ENCODE measurements at regions not wholly inside any gene's neighbourhood (a gene's known extent, or its start where the extent isn't known, plus 50 kb on each side); places are given as distances from the start of the nearest gene placed in this dataset.

- TF ChIP-seq CTCF (IDR thresholded peaks at IDR 0.05; ENCODE audit: extremely low read depth in 1 of 2, insufficient read depth in 1 of 2, low read depth in 1 of 2, low read length in 2 of 2) = no peak
- TF ChIP-seq EZH2 (IDR thresholded peaks at IDR 0.05; ENCODE audit: borderline replicate concordance, low read depth, low read length, severe bottlenecking) = no peak
- no peak for TF ChIP-seq FOS (IDR thresholded peaks at IDR 0.05; ENCODE audit: borderline replicate concordance, insufficient read depth, low read length)
- no peak for TF ChIP-seq POLR2A (IDR thresholded peaks at IDR 0.05; ENCODE audit: low read depth, low read length)
- TF ChIP-seq JUN (IDR thresholded peaks at IDR 0.05; ENCODE audit: borderline replicate concordance, insufficient read depth, insufficient read length, low read depth) = no peak
- no peak for TF ChIP-seq POLR2AphosphoS5 (IDR thresholded peaks at IDR 0.05; ENCODE audit: insufficient read depth, low read depth, low read length)
- TF ChIP-seq MAX (IDR thresholded peaks at IDR 0.05; ENCODE audit: insufficient read depth, insufficient read length) = no peak
Measured at GRCh38 chr20:1829531-1829930, 65.7 kb upstream of the SIRPA start.

Measured in endothelial cell of umbilical vein (primary cell).